ENCODE measurements at regions not wholly inside any gene's neighbourhood (a gene's known extent, or its start where the extent isn't known, plus 50 kb on each side); places are given as distances from the start of the nearest gene placed in this dataset.

- WGBS (ENCODE audit: insufficient coverage), result no CpG with 5 or more reads among the region's 3 CpGs
- Histone ChIP-seq H3K9ac (ENCODE audit: low read length) (no peak overlapping the region), H3K4me3 (ENCODE audit: control extremely low read depth in 1 of 5, extremely low read depth in 1 of 5, insufficient read depth in 1 of 5, low read depth in 2 of 5, low read length in 4 of 5) (no peak overlapping the region), H3K4me1 (ENCODE audit: control insufficient read depth in 2 of 2, insufficient read depth in 2 of 2, low read length in 2 of 2) (no peaks in the 10 kb centered on the region), H2AFZ (ENCODE audit: insufficient read depth, low read depth, low read length, poor library complexity, severe bottlenecking) (no peak overlapping the region), H3K9me3 (ENCODE audit: control extremely low read depth in 1 of 3, control insufficient read depth in 2 of 3, insufficient read depth in 1 of 3, low read length in 2 of 3) (no peaks in the 10 kb centered on the region), H3K27me3 (replicated peaks in 1 of 4; ENCODE audit: control extremely low read depth in 1 of 4, control insufficient read depth in 3 of 4, insufficient read depth in 4 of 4, low read length in 3 of 4) (no peaks in the 10 kb centered on the region), H3K36me3 (replicated peaks in 1 of 2; ENCODE audit: control extremely low read depth in 1 of 2, control insufficient read depth in 1 of 2, extremely low read depth in 1 of 2, insufficient read depth in 2 of 2, low read length in 1 of 2) (no peaks in the 10 kb centered on the region), H3K27ac (ENCODE audit: low read length in 2 of 2) (no peak overlapping the region), H3K79me2 (ENCODE audit: control insufficient read depth, insufficient read depth, low read length) (no peaks in the 10 kb centered on the region), H4K20me1 (ENCODE audit: control insufficient read depth, insufficient read depth, low read length, poor library complexity, severe bottlenecking) (no peaks in the 10 kb centered on the region), H3K4me2 (replicated peaks; ENCODE audit: low read depth, low read length, poor library complexity, severe bottlenecking) (no peak overlapping the region)
- no peak overlapping the region for H3K27ac Mint-ChIP-seq
- no peaks in the 10 kb centered on the region for H3K4me1 Mint-ChIP-seq
- POLR2A ChIA-PET, result no interaction called here
- ATAC-seq (ENCODE audit: low read depth), result no peak
- peak; percentile 3 for DNase-seq
- intact Hi-C loops (cut with micrococcal nuclease), result no loop called here
- peaks cover 7% of the 10 kb centered on the region for H3K9me3 Mint-ChIP-seq (ENCODE audit: insufficient read depth)
- no peak overlapping the region for H3K4me3 Mint-ChIP-seq
- TF ChIP-seq EZH2 (IDR thresholded peaks at IDR 0.05; ENCODE audit: borderline replicate concordance, insufficient read depth, low read depth, low read length, poor library complexity, severe bottlenecking), result no peak
- no peak for TF ChIP-seq CTCF (IDR thresholded peaks at IDR 0.05)
- no peaks in the 10 kb centered on the region for H3K27me3 Mint-ChIP-seq
- CTCF ChIA-PET, result no interaction called here
These were observed 192.9 kb upstream of the CADPS start for GRCh38 chr3:63067999-63068645.

- no peak for ATAC-seq (ENCODE audit: low read depth)
- Histone ChIP-seq H3K4me2 (replicated peaks; ENCODE audit: low read depth, low read length, poor library complexity, severe bottlenecking) (no peak overlapping the region), H3K9me3 (ENCODE audit: control extremely low read depth in 1 of 3, control insufficient read depth in 2 of 3, insufficient read depth in 1 of 3, low read length in 2 of 3) (no peaks in the 10 kb centered on the region), H3K27ac (ENCODE audit: low read length in 2 of 2) (no peak overlapping the region), H3K9ac (ENCODE audit: low read length) (no peak overlapping the region), H4K20me1 (ENCODE audit: control insufficient read depth, insufficient read depth, low read length, poor library complexity, severe bottlenecking) (no peaks in the 10 kb centered on the region), H3K4me1 (ENCODE audit: control insufficient read depth in 2 of 2, insufficient read depth in 2 of 2, low read length in 2 of 2) (no peaks in the 10 kb centered on the region), H3K27me3 (replicated peaks in 1 of 4; ENCODE audit: control extremely low read depth in 1 of 4, control insufficient read depth in 3 of 4, insufficient read depth in 4 of 4, low read length in 3 of 4) (no peaks in the 10 kb centered on the region), H2AFZ (ENCODE audit: insufficient read depth, low read depth, low read length, poor library complexity, severe bottlenecking) (no peak overlapping the region), H3K79me2 (ENCODE audit: control insufficient read depth, insufficient read depth, low read length) (no peaks in the 10 kb centered on the region), H3K4me3 (ENCODE audit: control extremely low read depth in 1 of 5, extremely low read depth in 1 of 5, insufficient read depth in 1 of 5, low read depth in 2 of 5, low read length in 4 of 5) (no peak overlapping the region), H3K36me3 (replicated peaks in 1 of 2; ENCODE audit: control extremely low read depth in 1 of 2, control insufficient read depth in 1 of 2, extremely low read depth in 1 of 2, insufficient read depth in 2 of 2, low read length in 1 of 2) (no peaks in the 10 kb centered on the region)
- Mint-ChIP-seq H3K4me3 (no peak overlapping the region), H3K9me3 (ENCODE audit: insufficient read depth) (peaks cover 5% of the 10 kb centered on the region), H3K27me3 (no peaks in the 10 kb centered on the region), H3K27ac (no peak overlapping the region), H3K4me1 (no peaks in the 10 kb centered on the region)
- intact Hi-C loops (cut with micrococcal nuclease), result no loop called here
- ChIA-PET CTCF (no interaction called here), POLR2A (no interaction called here)
- TF ChIP-seq EZH2 (IDR thresholded peaks at IDR 0.05; ENCODE audit: borderline replicate concordance, insufficient read depth, low read depth, low read length, poor library complexity, severe bottlenecking) (no peak), CTCF (IDR thresholded peaks at IDR 0.05) (no peak)
- WGBS (ENCODE audit: insufficient coverage), result no CpG with 5 or more reads among the region's 3 CpGs
- no peak for DNase-seq
These were observed 194.7 kb upstream of the CADPS start for GRCh38 chr3:63069806-63070475.
